MM.1S (cell line): ENCODE measurements at regions not wholly inside any gene's neighbourhood (a gene's known extent, or its start where the extent isn't known, plus 50 kb on each side); places are given as distances from the start of the nearest gene placed in this dataset.

Source experiments
- DNase-seq: peaks from one replicate; pipeline ENCODE4 v3.0.0-alpha.2; 2015
- H2AFZ ChIP-seq: fragments of 300-600 bp; sonication (generic); 2 replicates; pipeline ENCODE4 v1.6.0; 2016; ENCODE audit warnings: antibody characterized with exemption, low read length
- H3F3A ChIP-seq: fragments of 300-600 bp; sonication (generic); 2 replicates; pipeline ENCODE4 v1.6.1; 2016; ENCODE audit warnings: mild to moderate bottlenecking, antibody characterized with exemption, low read length, moderate library complexity, mixed read lengths; ENCODE audit not compliant: insufficient read depth
- H3K27ac ChIP-seq: fragments of 300-600 bp; sonication (generic); 2 replicates; pipeline ENCODE4 v1.5.1; 2016; ENCODE audit warnings: mild to moderate bottlenecking, low read length
- H3K27me3 ChIP-seq: fragments of 300-600 bp; sonication (generic); replicated peaks from 2 replicates; pipeline ENCODE4 v1.6.0; 2016; ENCODE audit warnings: low read length; ENCODE audit not compliant: insufficient read depth
- H3K36me3 ChIP-seq: fragments of 300-600 bp; sonication (generic); replicated peaks from 2 replicates; pipeline ENCODE4 v1.6.1; 2016; ENCODE audit warnings: mild to moderate bottlenecking, low read length, mixed read lengths; ENCODE audit not compliant: insufficient read depth
- H3K4me1 ChIP-seq: fragments of 300-600 bp; sonication (generic); 2 replicates; pipeline ENCODE4 v1.6.1; 2016; ENCODE audit warnings: low read length, mixed read lengths
- H3K4me2 ChIP-seq: fragments of 300-600 bp; sonication (generic); 2 replicates; pipeline ENCODE4 v1.6.0; 2016; ENCODE audit warnings: low read depth, low read length
- H3K4me3 ChIP-seq: fragments of 300-600 bp; sonication (generic); 2 replicates; pipeline ENCODE4 v1.5.1; 2016; ENCODE audit warnings: low read length, mixed read lengths
- H3K79me2 ChIP-seq: fragments of 300-600 bp; sonication (generic); 2 replicates; pipeline ENCODE4 v1.6.1; 2016; ENCODE audit warnings: mixed run types, low read length, mixed read lengths
- H3K9ac ChIP-seq: fragments of 300-600 bp; sonication (generic); 2 replicates; pipeline ENCODE4 v1.6.1; 2016; ENCODE audit warnings: low read length, mixed read lengths
- H3K9me2 ChIP-seq: fragments of 300-600 bp; sonication (generic); replicated peaks from 2 replicates; pipeline ENCODE4 v1.6.1; 2016; ENCODE audit warnings: mild to moderate bottlenecking, low read length, mixed read lengths; ENCODE audit not compliant: insufficient read depth
- H3K9me3 ChIP-seq: fragments of 300-600 bp; sonication (generic); replicated peaks from 2 replicates; pipeline ENCODE4 v1.6.1; 2016; ENCODE audit warnings: mild to moderate bottlenecking, low read length, mixed read lengths; ENCODE audit not compliant: insufficient read depth
- H4K20me1 ChIP-seq: fragments of 300-600 bp; sonication (generic); 2 replicates; pipeline ENCODE4 v1.6.1; 2016; ENCODE audit warnings: mild to moderate bottlenecking, low read length, moderate library complexity, mixed read lengths; ENCODE audit not compliant: insufficient read depth
- CTCF ChIP-seq: fragments of 300-600 bp; sonication (generic); IDR thresholded peaks from 2 replicates; pipeline ENCODE4 v1.5.1; 2016; ENCODE audit warnings: antibody characterized with exemption, low read length, mixed read lengths
- EZH2 ChIP-seq: fragments of 300-600 bp; sonication (generic); optimal IDR thresholded peaks from 2 replicates; pipeline ENCODE3; 2017; ENCODE audit warnings: low read depth, mild to moderate bottlenecking, antibody characterized with exemption, low read length, mixed read lengths
- EZH2phosphoT487 ChIP-seq: fragments of 300-600 bp; sonication (generic); IDR thresholded peaks from 2 replicates; pipeline ENCODE4 v1.6.1; 2018; ENCODE audit warnings: antibody characterized with exemption, low read length

DNA sequence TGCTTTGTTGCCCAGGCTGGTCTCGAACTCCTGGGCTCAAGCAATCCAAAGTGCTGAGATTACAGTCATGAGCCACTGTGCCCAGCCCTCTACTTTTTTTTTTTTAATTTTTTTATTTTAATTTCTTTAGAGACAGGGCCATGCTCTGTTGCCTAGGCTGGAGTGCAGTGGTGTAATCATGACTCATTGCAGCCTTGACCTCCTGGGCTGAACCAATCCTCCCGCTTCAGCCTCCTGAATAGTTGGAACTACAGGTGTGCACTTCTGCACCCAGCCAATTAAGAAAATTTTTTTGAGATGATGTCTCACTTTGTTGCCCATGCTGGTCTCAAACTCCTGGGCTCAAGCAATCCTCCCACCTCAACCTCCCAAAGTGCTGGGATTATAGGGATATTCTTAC, 528.6 kb downstream of the GATA3 start:
- Histone ChIP-seq H3K9me2 (no peaks in the 10 kb centered on the region), H3K27me3 (no peaks in the 10 kb centered on the region), H3K79me2 (no peaks in the 10 kb centered on the region), H3K4me1 (no peaks in the 10 kb centered on the region), H3K4me3 (no peak overlapping the region), H3K9me3 (no peaks in the 10 kb centered on the region), H3F3A (no peaks in the 10 kb centered on the region), H2AFZ (no peak overlapping the region), H3K36me3 (no peaks in the 10 kb centered on the region), H3K9ac (no peak overlapping the region), H3K27ac (no peak overlapping the region), H4K20me1 (no peaks in the 10 kb centered on the region), H3K4me2 (no peak overlapping the region)
- TF ChIP-seq CTCF, result no peak
- no peak for TF ChIP-seq EZH2
- TF ChIP-seq EZH2phosphoT487, result no peak
- no peak for DNase-seq

DNA sequence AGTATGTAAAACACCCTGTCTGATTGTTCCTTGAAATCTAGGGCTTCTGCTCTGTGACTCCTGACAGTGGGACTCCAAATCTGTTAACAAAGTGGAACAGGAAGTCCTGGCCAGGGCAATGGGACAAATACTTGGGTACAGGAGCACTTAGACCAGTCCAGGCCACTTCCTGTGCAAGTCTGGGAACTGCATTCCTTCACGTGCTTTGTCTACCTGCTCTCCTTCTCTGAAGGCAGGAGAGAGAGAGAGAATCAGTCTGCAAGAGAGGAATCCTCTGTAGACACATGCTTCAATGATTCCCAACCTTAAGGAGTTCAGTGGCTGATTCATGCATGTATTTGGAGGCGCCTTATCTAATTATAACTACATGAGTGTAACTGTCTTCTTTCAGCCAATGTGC, 530.2 kb downstream of the GATA3 start:
- Histone ChIP-seq H3K27me3 (no peaks in the 10 kb centered on the region), H3K9me2 (no peaks in the 10 kb centered on the region), H3K36me3 (no peaks in the 10 kb centered on the region), H3K4me3 (no peak overlapping the region), H3K27ac (no peak overlapping the region), H3K4me2 (no peak overlapping the region), H3K9me3 (no peaks in the 10 kb centered on the region), H4K20me1 (no peaks in the 10 kb centered on the region), H3F3A (no peaks in the 10 kb centered on the region), H3K79me2 (no peaks in the 10 kb centered on the region), H3K4me1 (no peaks in the 10 kb centered on the region), H2AFZ (no peak overlapping the region), H3K9ac (no peak overlapping the region)
- TF ChIP-seq EZH2 (no peak), EZH2phosphoT487 (no peak), CTCF (no peak)
- DNase-seq, result no peak

GRCh38 chr10:8586504-8586903, 532.0 kb downstream of the GATA3 start:
- Histone ChIP-seq H3K4me2 (no peak overlapping the region), H3K27ac (no peak overlapping the region), H3K9me3 (no peaks in the 10 kb centered on the region), H4K20me1 (no peaks in the 10 kb centered on the region), H3K9ac (no peak overlapping the region), H3K4me3 (no peak overlapping the region), H3K27me3 (no peaks in the 10 kb centered on the region), H3F3A (no peaks in the 10 kb centered on the region), H2AFZ (no peak overlapping the region), H3K9me2 (no peaks in the 10 kb centered on the region), H3K79me2 (no peaks in the 10 kb centered on the region), H3K36me3 (no peaks in the 10 kb centered on the region), H3K4me1 (no peaks in the 10 kb centered on the region)
- no peak for DNase-seq
- TF ChIP-seq EZH2, result no peak
- TF ChIP-seq EZH2phosphoT487, result no peak
- TF ChIP-seq CTCF, result no peak
